G401 (cell line): ENCODE measurements at regions not wholly inside any gene's neighbourhood (a gene's known extent, or its start where the extent isn't known, plus 50 kb on each side); places are given as distances from the start of the nearest gene placed in this dataset.

ENCODE experiments used
- DNase-seq: peaks from one replicate; pipeline ENCODE4 v3.0.0-alpha.2; 2015; ENCODE audit warnings: low spot score
- in situ Hi-C: cut with HindIII; loops from 2 replicates; pipeline ENCODE4 v1.10.0; 2016; ENCODE audit warnings: low sequenced_read_pairs, mixed read lengths

DNA sequence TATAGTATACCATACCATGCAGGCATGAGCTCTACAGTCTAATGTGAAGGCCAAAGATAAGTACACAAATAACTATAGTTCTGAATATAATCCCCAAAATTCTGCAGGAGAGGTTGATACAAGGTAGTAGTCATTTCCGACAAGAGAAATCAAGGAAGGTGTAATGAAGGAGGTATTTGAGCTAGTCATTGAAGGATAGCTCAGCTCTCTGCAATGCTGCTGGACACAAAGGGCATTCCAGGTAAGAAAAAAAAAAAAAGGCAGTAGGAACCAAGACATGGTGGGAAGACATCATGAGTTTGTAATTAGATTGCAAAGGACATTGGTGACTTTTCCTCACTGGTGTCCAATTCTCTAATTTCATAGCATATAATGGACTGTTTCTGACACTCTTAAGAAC, 285.3 kb downstream of the AHR start:
- DNase-seq = no peak
- in situ Hi-C loops = no loop called here

DNA sequence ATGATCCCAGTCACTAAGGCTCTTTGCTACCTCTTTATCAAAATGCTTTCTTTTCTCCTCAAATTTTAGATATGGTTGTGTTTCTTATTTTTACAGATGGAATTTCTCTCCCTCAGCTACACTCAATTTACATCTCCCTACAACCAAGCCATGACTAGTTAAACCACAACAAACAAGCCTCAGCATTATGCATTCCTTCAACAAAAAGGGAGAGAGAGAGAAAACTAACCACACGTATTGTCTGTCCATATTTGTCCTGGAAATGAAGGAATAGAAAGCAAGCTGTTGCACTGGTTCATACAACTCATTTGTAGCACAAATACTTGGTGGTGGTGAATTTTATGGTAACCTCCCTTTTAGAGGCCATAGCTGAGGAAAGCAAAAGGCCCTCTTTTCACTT, 286.4 kb downstream of the AHR start:
- DNase-seq = no peak
- in situ Hi-C loops = no loop called here

GRCh38 chr7:17586711-17587110, 288.3 kb downstream of the AHR start:
- in situ Hi-C loops = no loop called here

DNA sequence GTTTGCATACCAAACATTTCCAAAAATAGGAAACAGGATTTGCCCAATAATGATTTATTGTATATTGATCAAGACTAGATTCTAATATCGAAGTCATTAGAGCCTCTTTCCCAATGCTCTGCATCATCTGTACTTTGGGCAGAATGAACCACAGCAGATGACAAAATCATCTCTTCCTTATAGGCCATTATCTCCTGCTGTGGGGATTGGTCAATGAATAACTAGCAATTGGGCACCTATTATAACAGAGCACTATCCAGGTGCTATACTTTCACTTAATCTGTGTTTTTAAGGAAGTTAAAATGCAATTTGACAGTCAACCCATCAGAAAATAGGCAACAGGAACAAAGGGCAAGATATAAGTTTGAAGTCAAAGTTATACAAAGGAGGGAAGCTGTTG, 290.3 kb downstream of the AHR start:
- DNase-seq = no peak
- in situ Hi-C loops = no loop called here

More at GRCh38 chr7:17586711-17587110, 288.3 kb downstream of the AHR start:
- no peak for DNase-seq

DNA sequence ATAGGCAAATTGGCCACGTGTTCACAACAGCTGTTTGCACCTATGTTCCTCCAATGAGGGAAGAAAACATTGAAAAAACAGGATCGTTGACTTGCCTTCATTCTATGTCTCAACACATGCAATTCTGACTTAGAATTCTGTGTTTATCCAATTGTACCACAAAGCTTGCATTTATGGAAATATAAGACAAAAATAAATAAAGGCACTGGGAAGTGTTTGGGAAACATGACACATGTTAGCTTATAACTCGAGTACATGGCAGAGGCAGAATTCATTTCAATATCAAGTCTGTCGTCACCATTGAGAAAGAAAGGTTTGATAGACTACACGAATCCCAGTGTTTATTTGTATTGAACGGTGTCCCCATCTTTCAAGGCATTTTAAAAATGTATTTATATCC, 291.2 kb downstream of the AHR start:
- no peak for DNase-seq
- in situ Hi-C loops = no loop called here

- no peak for DNase-seq
- in situ Hi-C loops = no loop called here
These were observed 291.8 kb downstream of the AHR start for GRCh38 chr7:17590221-17590620.

DNA sequence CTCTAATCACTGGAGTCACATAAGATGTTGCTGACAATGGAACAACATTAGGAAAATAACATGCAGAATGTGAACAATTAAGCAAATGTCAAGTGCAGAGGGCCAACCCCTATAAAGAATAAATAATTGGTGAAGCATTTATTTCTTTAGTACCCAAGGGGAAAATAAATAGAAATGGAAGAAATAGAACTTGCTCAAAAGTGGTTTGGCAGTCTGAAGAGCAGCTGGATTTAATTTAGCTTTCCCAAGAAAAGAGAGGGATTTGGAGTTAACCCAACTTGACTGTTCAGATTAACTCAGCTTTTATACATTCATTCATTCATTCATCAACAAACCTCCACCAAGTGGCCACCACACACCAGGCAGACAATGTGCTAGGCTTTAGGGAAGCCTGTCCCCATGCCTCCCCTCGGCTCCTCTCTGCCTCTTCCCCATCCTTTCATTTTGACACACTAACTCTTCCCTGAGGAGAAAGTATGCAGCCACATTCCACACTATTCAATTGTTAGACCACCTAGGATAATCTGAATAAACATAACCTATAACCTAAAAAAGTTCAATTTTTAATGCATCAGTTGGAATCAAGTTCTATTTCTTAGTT, 295.5 kb downstream of the AHR start:
- no peak for DNase-seq
- in situ Hi-C loops = no loop called here

- in situ Hi-C loops = no loop called here
- DNase-seq = no peak
These were observed 297.1 kb downstream of the AHR start for GRCh38 chr7:17595546-17595945.

DNA sequence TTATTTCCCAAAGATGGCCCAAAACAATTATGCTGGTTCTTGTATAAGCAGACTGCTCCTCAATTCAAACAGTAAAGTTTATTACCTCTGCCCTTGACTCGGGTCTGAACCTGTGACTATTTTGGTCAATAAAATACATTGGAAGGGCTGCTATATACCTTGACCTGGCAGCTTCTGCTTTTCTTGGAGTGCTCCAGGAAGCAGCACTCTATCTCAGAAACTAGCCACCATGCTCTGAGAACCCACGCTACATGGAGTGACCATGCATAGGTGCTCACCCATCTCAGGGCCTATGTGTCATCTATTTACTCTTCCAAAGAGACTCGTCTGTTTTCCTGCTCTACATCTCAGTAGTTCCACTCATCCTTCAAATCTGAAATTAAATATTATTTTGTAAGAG, 299.9 kb downstream of the AHR start:
- in situ Hi-C loops = no loop called here
- DNase-seq = no peak

DNA sequence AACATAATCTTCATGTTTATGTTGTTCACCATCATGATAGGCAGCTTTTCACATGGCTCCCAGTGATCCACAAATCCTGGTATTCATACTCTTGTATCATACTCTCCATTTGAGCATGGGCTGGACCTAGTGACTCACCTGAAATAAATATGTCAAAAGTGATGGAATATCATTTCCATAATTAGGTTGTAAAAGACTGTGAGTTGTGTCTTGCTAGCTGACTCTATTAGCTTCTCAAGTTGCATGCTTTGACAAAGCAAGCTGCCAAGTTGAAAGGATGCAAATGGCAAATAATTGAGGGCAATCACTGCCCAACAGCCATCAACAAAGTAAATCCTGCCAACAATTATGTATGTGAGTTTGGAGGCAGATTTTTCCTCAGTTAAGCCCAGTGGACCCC, 300.4 kb downstream of the AHR start:
- no peak for DNase-seq
- in situ Hi-C loops = no loop called here

- in situ Hi-C loops = no loop called here
- no peak for DNase-seq
These were observed 301.4 kb downstream of the AHR start for GRCh38 chr7:17599733-17600339.

- in situ Hi-C loops = no loop called here
- no peak for DNase-seq
These were observed 301.9 kb downstream of the AHR start for GRCh38 chr7:17600340-17600752.

- in situ Hi-C loops = no loop called here
These were observed 303.5 kb downstream of the AHR start for GRCh38 chr7:17601921-17602320.

GRCh38 chr7:17608114-17608833, 309.8 kb downstream of the AHR start:
- in situ Hi-C loops = no loop called here
- DNase-seq = no peak

More at GRCh38 chr7:17601921-17602320, 303.5 kb downstream of the AHR start:
- no peak for DNase-seq

DNA sequence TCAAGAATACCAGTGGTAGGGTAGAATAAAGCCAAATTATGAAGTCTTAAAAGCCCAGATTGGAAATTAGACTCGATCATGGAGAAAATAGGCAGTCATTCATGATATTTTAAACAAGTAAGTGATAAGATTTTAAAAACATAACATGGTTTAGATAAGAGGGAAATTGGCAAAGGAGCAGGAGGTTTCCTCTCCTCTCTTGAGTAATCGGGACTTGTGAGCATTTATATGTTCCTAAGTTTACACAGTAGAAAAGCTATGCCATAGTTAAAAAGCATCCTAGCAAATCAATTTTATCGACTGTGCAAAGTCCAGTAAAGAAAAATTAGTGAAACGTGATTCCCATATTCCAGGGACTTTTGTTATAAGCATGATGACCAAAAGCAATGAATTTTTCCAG, 313.2 kb downstream of the AHR start:
- in situ Hi-C loops = no loop called here
- DNase-seq = no peak

GRCh38 chr7:17613338-17614041, 315.0 kb downstream of the AHR start:
- DNase-seq = no peak
- in situ Hi-C loops = no loop called here

- in situ Hi-C loops = no loop called here
- no peak for DNase-seq
These were observed 318.9 kb downstream of the AHR start for GRCh38 chr7:17617380-17617779.

- in situ Hi-C loops = no loop called here
These were observed 319.6 kb downstream of the AHR start for GRCh38 chr7:17617857-17618651.

DNA sequence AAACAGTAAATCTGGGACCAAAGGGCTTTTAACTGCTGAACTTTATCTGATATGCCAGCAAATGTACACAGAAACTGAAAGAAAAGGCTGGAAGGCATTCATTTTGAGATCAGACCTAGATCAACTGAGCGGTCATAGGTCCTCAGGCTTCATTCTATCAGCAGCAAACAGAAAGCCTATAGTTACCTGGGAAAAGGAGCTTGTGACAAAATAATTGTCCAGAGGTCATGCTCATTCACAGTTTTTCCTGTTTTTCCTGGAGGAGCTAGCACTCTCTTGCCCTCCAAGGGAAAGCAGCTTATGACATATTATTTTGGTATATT, 320.2 kb downstream of the AHR start:
- no peak for DNase-seq
- in situ Hi-C loops = no loop called here

More at GRCh38 chr7:17617857-17618651, 319.6 kb downstream of the AHR start:
- no peak for DNase-seq
